Neural crest cell (in vitro differentiated cells): ENCODE measurements at regions not wholly inside any gene's neighbourhood (a gene's known extent, or its start where the extent isn't known, plus 50 kb on each side); places are given as distances from the start of the nearest gene placed in this dataset.

Experiments used
- DNase-seq: peaks from one replicate; pipeline ENCODE4 v3.0.0; 2021; ENCODE audit warnings: low read depth, mixed read lengths, low spot score
- H3K27ac Mint-ChIP-seq: one replicate; pipeline ENCODE4 v1.8.0; 2021; ENCODE audit warnings: mild to moderate bottlenecking, mixed read lengths; ENCODE audit not compliant: unreplicated experiment
- H3K27me3 Mint-ChIP-seq: 2 replicates; pipeline ENCODE4 v1.8.0; 2021; ENCODE audit warnings: low read depth, mild to moderate bottlenecking, mixed read lengths
- H3K36me3 Mint-ChIP-seq: 2 replicates; pipeline ENCODE4 v1.8.0; 2021; ENCODE audit warnings: low read depth, mild to moderate bottlenecking, mixed read lengths
- H3K4me1 Mint-ChIP-seq: 2 replicates; pipeline ENCODE4 v1.8.0; 2021; ENCODE audit warnings: mixed read lengths
- H3K4me3 Mint-ChIP-seq: one replicate; pipeline ENCODE4 v1.8.0; 2021; ENCODE audit warnings: mild to moderate bottlenecking, mixed read lengths
- H3K9me3 Mint-ChIP-seq: 2 replicates; pipeline ENCODE4 v1.8.0; 2021; ENCODE audit warnings: mixed read lengths
- CTCF ChIP-seq: fragments of 200-600 bp; sonication (generic); conservative IDR thresholded peaks from 2 replicates; pipeline ENCODE4 v1.5.0; 2021; ENCODE audit warnings: antibody characterized with exemption, mild to moderate bottlenecking

- no peaks in the 10 kb centered on the region for H3K36me3 Mint-ChIP-seq
- H3K27ac Mint-ChIP-seq: no peak overlapping the region
- no peaks in the 10 kb centered on the region for H3K4me1 Mint-ChIP-seq
- TF ChIP-seq CTCF: no peak
- H3K9me3 Mint-ChIP-seq: no peaks in the 10 kb centered on the region
- no peak overlapping the region for H3K4me3 Mint-ChIP-seq
- no peaks in the 10 kb centered on the region for H3K27me3 Mint-ChIP-seq
- DNase-seq: no peak
Observed at GRCh38 chr5:99936911-99937310, 598.3 kb upstream of the FAM174A start.

- no peak for TF ChIP-seq CTCF
- Mint-ChIP-seq H3K27ac (no peak overlapping the region), H3K4me3 (no peak overlapping the region), H3K9me3 (peaks cover 6% of the 10 kb centered on the region), H3K36me3 (no peaks in the 10 kb centered on the region), H3K4me1 (no peaks in the 10 kb centered on the region), H3K27me3 (no peaks in the 10 kb centered on the region)
- no peak for DNase-seq
Observed at GRCh38 chr5:99929806-99930135, 605.4 kb upstream of the FAM174A start.

- DNase-seq: no peak
- Mint-ChIP-seq H3K9me3 (peaks cover 6% of the 10 kb centered on the region), H3K4me3 (no peak overlapping the region), H3K4me1 (no peaks in the 10 kb centered on the region), H3K36me3 (no peaks in the 10 kb centered on the region), H3K27me3 (no peaks in the 10 kb centered on the region), H3K27ac (no peak overlapping the region)
- TF ChIP-seq CTCF: no peak
Observed at GRCh38 chr5:99929067-99929805, 605.9 kb upstream of the FAM174A start.

GRCh38 chr5:99928490-99928889 lies 606.7 kb upstream of the FAM174A start:
- no peak overlapping the region for H3K27ac Mint-ChIP-seq
- H3K4me3 Mint-ChIP-seq: no peak overlapping the region
- H3K4me1 Mint-ChIP-seq: no peaks in the 10 kb centered on the region
- no peak for DNase-seq
- no peaks in the 10 kb centered on the region for H3K36me3 Mint-ChIP-seq
- TF ChIP-seq CTCF: no peak
- no peaks in the 10 kb centered on the region for H3K27me3 Mint-ChIP-seq
- H3K9me3 Mint-ChIP-seq: peaks cover 6% of the 10 kb centered on the region

DNA sequence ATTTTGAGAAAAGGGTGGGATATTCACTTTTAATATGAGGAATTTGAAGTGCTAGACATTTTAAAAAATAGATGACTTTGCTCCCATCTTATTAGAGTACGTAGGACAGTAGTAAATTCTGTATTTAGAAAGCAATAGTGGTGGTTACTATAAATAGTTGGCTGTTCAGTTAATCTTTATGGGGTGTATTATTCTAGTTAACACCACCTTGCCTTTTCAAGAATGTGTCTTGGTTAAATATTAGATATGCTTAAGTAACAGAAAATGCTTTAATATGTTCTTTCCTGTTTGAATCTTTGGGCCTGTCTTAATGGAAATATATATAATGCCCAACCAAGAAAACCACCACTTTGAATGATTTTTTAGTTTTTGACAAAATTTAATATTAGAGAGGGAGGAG lies 608.7 kb upstream of the FAM174A start:
- H3K36me3 Mint-ChIP-seq: no peaks in the 10 kb centered on the region
- H3K4me3 Mint-ChIP-seq: no peak overlapping the region
- TF ChIP-seq CTCF: no peak

More for the DNA sequence above, 608.7 kb upstream of the FAM174A start:
- DNase-seq: no peak
- H3K4me1 Mint-ChIP-seq: no peaks in the 10 kb centered on the region
- H3K27me3 Mint-ChIP-seq: no peaks in the 10 kb centered on the region
- no peak overlapping the region for H3K27ac Mint-ChIP-seq
- peaks cover 6% of the 10 kb centered on the region for H3K9me3 Mint-ChIP-seq
